ENCODE measurements at regions not wholly inside any gene's neighbourhood (a gene's known extent, or its start where the extent isn't known, plus 50 kb on each side); places are given as distances from the start of the nearest gene placed in this dataset.
A peak's percentile ranks its signal among the peaks of the same experiment; 100 is the strongest.

DNA sequence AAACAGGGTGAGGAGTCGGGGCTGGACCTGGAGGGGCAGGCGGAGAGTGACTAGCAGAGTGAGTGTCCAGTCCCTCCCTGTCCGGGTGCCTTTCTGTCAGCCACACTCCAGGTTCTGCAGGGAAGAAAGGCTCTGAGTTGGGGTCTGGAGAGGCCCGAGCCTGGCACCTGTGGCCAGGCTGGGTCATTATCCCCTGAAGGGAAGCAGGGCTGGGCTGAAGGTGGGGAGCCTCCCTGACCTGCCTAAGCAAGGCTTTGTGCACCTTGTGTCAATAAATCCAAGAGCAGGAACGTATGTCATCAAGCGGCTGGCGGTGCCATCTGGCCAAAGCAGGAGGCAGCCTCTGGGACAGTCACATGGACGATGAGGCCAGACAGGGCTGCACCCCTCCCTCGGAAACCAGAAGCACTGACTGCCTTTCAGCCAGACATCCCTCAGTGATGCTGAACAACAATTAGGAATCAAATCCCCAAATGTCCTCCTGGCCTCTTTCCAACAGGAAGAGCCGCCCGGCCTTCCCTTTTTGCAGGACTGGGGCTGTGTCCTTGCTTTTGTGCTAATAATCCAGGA lies 73.9 kb upstream of the FGF3 start:
- Histone ChIP-seq H3K27ac (ENCODE audit: extremely low read length, insufficient read depth, low read length) (no peak overlapping the region), H3K9me3 (ENCODE audit: low read length) (no peaks in the 10 kb centered on the region), H3K4me2 (ENCODE audit: low read depth, low read length) (no peak overlapping the region), H3K4me3 (replicated peaks in 1 of 3; ENCODE audit: insufficient read depth in 1 of 3, low read depth in 2 of 3, low read length in 3 of 3) (no peak overlapping the region), H3K9ac (ENCODE audit: insufficient read depth, low read depth, low read length) (no peak overlapping the region), H3K4me1 (ENCODE audit: insufficient read depth, low read length) (peaks cover 27% of the 10 kb centered on the region), H4K20me1 (ENCODE audit: insufficient read depth, low read length) (no peaks in the 10 kb centered on the region), H3K79me2 (ENCODE audit: insufficient read depth, low read length) (no peaks in the 10 kb centered on the region), H2AFZ (ENCODE audit: low read length) (no peak overlapping the region), H3K27me3 (ENCODE audit: control insufficient read depth in 1 of 2, insufficient read depth in 2 of 2, low read length in 2 of 2) (peaks cover 3 to 52% of the 10 kb centered on the region in 2 experiments; a peak in 4 of 5 replicates), H3K36me3 (replicated peaks in 1 of 2; ENCODE audit: control insufficient read depth in 1 of 2, insufficient read depth in 2 of 2, low read length in 2 of 2) (no peaks in the 10 kb centered on the region)
- BruUV-seq (replicated peaks), result no TSS peak
- CTCF ChIA-PET (ENCODE audit: low intra/inter-chr PET ratio, low total read pairs), result no interaction called here
- ATAC-seq (peak; percentile 15), FAIRE-seq (no peak), DNase-seq (ENCODE audit: low spot score) (no peak)
- TF ChIP-seq SNAPC4 (CRISPR knock-in tag; IDR thresholded peaks at IDR 0.05) (no peak), ZC3H4 (CRISPR knock-in tag; IDR thresholded peaks at IDR 0.05; ENCODE audit: borderline replicate concordance) (no peak), IKZF1 (IDR thresholded peaks at IDR 0.05) (no peak), ZNF234 (CRISPR knock-in tag; conservative IDR thresholded peaks at IDR 0.05) (no peak), GATA4 (IDR thresholded peaks at IDR 0.05; ENCODE audit: borderline replicate concordance, low read depth) (no peak), ARNT2 (CRISPR knock-in tag; IDR thresholded peaks at IDR 0.05; ENCODE audit: low read depth) (no peak), ATF7-NPFF (CRISPR knock-in tag; IDR thresholded peaks at IDR 0.05; ENCODE audit: low read depth) (no peak), KDM4B (CRISPR knock-in tag; IDR thresholded peaks at IDR 0.05) (no peak), SALL2 (CRISPR knock-in tag; IDR thresholded peaks at IDR 0.05) (no peak), KAT8 (CRISPR knock-in tag; IDR thresholded peaks at IDR 0.05) (no peak)
- WGBS (ENCODE audit: low lambda C conversion rate), result 39% methylated on average over 10 of the region's 11 CpGs
- intact Hi-C loops (cut with micrococcal nuclease; ENCODE audit: unreplicated experiment) (no loop called here), in situ Hi-C loops (cut with HindIII; ENCODE audit: extremely low pct_ligation_motif_present, low pct_unique_long_range_greater_than_20kb) (no loop called here)
- POLR2A ChIA-PET, result no interaction called here

Measured in HepG2 (cell line).